T1000 (cell line): ENCODE measurements at regions not wholly inside any gene's neighbourhood (a gene's known extent, or its start where the extent isn't known, plus 50 kb on each side); places are given as distances from the start of the nearest gene placed in this dataset.
"Not testable (repeated sequence)": the region's sequence is repeated elsewhere in the genome, so short reads cannot be mapped to it uniquely, and the experiment has no call there.

Experiments
- DNase-seq: peaks from one replicate; lab custom pipeline; 2025; ENCODE audit warnings: mixed read lengths; lab: John Stamatoyannopoulos, UW

GRCh38 chr12:19771858-19772257, 332.6 kb downstream of the AEBP2 start:
- no peak for DNase-seq

DNA sequence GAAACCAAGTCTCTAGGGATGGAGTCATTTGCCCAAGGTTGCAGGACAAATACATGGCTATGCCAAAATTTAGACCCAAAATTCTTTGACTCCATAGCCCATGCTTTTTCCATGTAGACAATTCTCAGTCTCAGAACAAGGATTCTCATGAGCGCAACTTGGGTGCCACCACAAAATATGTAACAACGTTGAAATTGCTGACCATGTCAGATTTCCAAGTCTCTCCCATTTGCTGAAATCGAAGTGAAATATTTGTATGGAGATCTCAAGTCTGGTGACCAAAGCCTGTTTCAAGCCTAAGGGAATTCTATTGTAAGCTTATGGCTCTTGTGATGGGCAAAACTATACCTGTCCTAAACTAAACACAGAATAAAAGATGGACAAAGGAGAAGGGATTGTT, 333.5 kb downstream of the AEBP2 start:
- DNase-seq, result no peak

DNA sequence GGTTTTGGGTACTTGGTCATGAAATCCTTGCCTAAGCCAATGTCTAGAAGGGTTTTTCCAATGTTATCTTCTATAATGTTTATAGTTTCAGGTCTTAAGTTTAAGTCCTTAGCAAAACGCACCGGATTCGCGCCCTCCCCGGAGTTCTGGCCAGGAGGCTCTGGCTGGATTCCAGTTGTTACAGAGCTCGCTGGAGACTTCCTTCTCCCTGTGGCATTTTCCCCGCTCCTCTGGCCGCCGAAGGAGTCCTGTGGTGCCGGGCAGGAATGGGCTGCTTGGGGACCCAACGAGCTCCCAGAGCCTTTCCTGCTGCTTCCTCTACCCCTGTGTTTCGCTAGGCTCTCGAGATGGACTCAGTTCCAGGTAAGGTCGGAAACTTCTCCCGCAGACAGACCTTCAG, 335.9 kb downstream of the AEBP2 start:
- no peak for DNase-seq

DNA sequence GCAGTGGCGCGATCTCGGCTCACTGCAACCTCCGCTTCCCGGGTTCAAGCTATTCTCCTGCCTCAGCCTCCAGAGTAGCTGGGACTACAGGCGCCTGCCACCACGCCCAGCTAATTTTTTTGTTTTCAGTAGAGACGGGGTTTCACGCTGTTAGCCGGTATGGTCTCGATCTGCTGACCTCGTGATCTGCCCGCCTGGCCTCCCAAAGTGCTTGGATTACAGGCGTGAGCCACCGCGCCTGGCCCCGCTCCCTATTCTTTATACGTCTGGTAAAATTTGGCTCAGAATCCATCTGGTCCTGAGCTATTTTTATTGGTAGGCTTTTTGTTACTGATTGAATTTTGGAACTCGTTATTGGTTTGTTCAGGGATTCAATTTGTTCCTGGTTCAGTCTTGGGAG, 336.7 kb downstream of the AEBP2 start:
- not testable (repeated sequence) for DNase-seq

- no peak for DNase-seq
Observed at GRCh38 chr12:19778172-19778571, 338.9 kb downstream of the AEBP2 start.

- DNase-seq, result no peak
Observed at GRCh38 chr12:19778797-19779196, 339.5 kb downstream of the AEBP2 start.

DNA sequence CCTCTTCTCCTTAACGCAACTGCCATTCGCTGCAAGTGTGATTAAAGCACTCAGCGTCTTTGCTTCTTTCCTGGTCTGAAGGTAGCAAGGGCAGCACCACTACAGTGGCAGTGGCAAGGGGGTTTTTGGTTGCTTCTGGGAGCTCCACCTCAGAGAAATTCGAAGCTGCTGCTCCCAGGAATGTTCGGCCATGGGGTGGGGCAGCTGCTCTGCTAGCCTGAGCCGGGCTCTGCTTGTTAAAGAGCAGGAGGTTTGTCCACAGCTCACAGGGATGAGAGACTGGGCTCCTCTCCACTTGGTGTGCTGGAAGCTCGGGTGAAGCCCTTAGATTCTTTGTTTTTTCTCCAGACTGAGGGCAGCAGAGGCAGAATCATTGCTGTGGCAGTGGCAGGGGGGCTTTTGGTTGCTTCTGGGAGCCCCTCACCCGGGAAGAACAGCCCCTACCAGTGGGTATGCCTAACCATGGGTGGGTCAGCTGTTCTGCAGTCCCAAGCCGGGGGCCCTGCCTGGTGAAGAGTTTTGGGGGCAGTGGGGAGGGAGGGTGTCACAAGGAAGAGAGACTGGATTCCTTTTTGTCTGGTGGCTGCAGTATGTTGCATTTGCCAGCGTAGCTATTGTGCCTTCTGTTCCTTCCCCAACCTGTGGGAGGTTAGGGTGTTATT, 340.2 kb downstream of the AEBP2 start:
- no peak for DNase-seq

DNA sequence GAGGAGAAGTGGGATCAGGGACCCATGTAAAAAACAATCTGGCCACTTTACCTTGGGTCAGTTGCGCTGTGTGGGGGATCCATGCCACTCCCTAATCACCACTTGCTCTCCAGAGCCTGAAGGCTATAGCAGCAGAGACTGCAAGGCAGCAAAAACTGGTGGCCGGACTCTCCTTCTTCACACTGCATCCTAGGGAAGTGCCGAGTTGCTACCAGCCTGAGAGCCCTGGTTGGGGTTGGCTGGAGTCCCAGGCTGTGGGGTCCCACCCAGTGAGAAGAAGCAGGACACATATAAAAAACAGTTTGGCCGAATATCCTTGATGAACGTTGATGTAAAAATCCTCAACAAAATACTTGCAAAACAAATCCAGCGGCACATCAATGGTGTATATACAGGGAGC, 341.2 kb downstream of the AEBP2 start:
- no peak for DNase-seq

GRCh38 chr12:19783547-19784444, 344.5 kb downstream of the AEBP2 start:
- DNase-seq, result no peak

DNA sequence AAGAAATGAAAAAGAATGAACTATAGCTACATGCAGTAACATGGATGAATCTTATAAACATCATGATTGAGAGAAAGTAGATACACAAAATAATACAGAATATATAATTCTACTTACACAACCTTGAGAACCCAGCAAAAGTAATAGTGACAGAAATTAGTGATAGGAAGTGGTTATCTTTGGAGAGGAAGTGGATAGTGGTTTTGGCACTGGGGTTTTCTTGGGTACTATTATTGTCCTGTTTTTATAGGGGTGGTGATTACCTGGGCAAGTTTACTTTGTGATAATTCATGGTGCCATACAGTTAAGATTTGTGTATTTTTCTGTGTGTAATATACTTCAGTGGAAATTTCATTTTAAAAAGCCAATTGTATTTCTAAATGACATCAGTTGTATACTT, 352.7 kb downstream of the AEBP2 start:
- no peak for DNase-seq

GRCh38 chr12:19794116-19794515, 354.8 kb downstream of the AEBP2 start:
- no peak for DNase-seq

GRCh38 chr12:19799216-19799615, 359.9 kb downstream of the AEBP2 start:
- no peak for DNase-seq

DNA sequence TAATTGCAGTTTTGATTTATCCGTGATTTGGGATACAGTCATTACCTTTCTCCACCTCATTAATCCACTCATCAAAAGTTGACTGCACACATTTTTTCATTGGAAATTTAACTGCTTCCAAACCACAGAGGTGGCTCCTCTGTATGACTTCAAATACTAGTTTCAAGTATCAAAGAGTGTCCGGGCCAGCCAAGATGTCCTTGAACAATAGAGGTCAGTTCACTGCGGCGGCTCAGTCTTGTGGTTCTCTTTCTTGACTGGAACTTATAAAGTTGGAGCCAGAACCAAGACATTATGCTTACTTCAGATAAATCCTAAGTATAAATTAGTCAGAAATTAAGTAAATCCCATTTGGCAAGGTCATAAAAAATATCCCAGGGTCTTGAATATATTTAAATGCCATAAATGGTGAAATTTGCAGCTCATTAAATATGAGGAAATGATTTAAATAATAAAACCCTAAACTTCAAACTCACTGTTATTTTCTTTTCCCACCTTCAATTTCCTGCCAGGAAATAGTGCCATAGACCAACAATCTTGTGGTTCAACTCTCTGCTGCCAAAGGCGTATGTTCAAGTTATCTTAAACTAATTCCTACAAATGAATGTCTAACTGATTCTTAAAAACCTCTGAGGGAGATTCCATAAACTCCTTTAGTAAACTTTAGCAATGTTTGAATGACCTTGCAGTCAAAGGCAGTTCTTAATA, 360.8 kb downstream of the AEBP2 start:
- DNase-seq, result no peak

- DNase-seq, result no peak
Observed at GRCh38 chr12:19800884-19801283, 361.6 kb downstream of the AEBP2 start.

DNA sequence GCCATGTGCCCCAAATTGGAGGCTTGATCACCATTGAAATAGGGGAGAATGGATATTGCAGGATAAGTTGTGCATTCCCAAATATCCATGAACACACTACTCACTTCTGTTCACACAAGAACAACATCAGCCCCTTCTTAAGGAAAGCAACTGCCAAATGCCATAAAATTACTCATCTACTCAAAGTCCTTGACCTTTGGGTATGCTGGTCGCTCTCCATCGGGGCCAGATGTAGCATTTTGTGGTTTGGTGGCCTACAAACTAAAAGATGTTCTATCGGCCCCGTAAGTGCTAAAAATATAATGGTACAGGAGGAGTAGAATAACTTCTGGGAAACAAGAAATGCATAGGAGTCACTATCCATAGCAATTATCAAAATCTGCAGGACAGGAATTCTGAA, 362.6 kb downstream of the AEBP2 start:
- no peak for DNase-seq

DNA sequence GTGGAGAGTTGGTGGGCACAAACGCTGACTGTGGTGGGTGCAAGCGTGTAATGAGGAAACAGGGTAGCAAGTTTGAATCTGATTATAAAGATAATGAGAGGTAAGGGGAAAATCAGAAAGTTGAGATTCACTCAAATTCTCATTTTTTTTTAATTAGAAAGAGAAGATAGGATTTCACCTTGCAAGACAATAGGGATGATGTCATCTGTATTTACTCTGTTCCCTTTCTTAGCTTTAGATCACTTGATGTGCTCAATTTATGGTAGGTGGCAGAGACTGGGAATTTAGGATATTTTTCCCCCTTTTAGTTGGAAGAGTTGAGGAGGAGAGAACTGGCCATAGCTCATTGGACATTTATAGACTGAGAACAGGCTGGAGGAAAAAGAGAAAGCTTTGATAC, 363.6 kb downstream of the AEBP2 start:
- no peak for DNase-seq

- DNase-seq, result no peak
Observed at GRCh38 chr12:19804737-19805136, 365.4 kb downstream of the AEBP2 start.

DNA sequence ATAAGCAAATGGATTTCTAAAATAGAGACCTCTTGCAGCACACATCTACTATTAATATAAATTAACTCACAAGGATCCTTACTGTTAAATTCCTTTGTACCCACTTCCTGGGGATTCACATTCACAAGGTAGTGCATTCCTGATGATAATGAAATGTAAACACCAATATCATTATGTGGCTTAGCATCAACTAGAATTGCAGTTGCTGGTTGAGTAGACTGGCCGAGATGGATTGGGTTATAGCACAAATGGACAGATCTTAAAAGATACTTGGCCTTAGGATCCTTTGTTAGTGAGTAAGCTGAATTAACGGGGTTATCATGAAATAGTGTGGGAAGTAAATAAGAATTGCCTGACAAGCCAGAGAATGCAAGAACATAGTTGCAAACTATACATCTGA, 369.1 kb downstream of the AEBP2 start:
- no peak for DNase-seq

DNA sequence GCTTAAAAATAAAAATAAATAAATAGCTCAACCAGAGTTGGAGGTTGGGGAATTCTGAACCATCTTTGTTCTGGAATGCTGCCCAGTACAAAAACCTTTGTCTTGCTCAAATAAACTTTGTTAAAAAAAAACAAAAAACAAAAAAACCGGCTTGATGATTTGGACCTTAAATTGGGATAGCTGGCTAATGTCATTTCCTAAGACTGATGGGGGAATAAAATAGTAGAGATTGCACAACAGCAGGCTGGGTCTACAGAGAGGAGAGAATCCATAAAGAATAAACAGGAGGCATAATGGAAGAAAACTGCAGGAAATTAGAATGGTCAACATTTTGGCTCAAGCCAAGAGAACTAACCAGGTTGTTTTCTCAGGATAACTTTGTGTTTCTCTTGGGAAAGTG, 370.9 kb downstream of the AEBP2 start:
- no peak for DNase-seq

DNA sequence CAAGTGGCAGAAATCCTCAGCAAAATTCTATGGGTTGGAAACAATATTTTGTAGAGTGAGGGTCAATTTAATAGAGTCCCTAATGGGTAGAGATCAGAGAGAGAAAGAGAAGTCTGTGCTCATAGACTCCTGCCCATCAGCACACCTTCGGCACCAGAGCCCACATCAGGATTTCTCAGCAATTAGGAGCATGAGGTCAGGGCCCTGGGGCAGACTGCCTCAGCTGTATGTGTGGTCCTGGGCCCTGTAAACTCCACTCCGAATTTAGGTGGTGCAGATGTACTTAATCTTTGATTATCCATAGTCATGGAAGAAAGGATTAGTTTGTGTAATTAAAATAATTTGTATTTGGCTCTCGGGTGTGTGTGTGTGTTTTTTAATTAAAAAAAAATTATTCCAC, 372.6 kb downstream of the AEBP2 start:
- DNase-seq, result no peak

DNA sequence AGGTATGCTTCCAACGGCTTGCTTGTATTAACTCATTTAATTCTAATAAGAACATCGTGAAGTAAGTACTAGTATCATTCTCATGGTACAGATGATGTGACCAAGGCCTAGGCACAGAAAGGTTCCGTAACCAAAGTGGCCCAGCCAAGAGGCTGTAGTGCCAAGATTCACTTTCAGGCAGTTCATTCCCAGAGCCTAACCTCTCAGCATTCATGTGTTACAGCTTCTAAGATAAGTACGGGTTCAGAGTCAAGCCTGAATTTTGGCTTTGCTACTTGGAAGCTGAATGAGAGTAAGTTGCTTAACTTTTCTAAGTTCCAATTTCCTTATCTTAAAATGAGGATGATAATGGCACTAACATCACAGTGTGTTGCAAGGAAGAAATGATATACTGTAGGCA, 379.9 kb downstream of the AEBP2 start:
- DNase-seq, result no peak

GRCh38 chr12:19822476-19822875, 383.2 kb downstream of the AEBP2 start:
- DNase-seq, result no peak

DNA sequence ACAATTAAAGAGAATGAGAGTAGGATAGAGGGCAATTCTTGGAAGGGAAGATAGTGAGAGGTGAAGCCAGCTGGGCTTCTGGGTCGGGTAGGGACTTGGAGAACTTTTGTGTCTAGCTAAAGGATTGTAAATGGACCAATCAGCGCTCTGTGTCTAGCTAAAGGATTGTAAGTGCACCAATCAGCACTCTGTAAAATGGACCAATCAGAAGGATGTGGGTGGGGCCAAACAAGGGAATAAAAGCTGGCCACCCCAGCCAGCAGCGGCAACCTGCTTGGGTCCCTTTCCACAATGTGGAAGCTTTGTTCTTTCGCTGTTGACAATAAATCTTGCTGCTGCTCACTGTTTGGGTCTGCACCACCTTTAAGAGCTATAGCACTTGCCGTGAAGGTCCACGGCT, 384.0 kb downstream of the AEBP2 start:
- DNase-seq, result not testable (repeated sequence)
